HG03460 (cell line): ENCODE measurements at regions not wholly inside any gene's neighbourhood (a gene's known extent, or its start where the extent isn't known, plus 50 kb on each side); places are given as distances from the start of the nearest gene placed in this dataset.

Experiments
- ATAC-seq: cut with Tn5 transposase; IDR thresholded peaks from one replicate; pipeline ENCODE4 v1.9.1; 2021; ENCODE audit not compliant: unreplicated experiment

DNA sequence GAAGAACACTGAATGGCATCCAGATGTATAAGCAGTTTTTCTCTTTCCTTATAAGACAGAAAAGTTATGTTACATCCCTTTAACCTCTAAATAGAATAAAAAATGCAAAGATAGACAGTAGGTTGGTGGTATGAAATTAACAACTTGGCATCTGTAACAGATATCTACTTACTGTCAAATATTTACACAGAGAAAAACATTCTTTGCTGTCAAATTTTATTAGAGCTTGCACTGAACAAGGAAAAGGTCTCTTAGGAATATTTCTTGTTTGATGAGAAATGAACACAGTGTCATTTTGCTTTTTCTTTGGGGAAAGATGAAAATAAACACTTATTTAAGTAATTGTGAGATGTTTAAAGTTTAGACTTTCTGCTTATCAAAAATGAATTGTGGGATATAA, 65.6 kb upstream of the PCDH15 start:
- ATAC-seq: no peak

DNA sequence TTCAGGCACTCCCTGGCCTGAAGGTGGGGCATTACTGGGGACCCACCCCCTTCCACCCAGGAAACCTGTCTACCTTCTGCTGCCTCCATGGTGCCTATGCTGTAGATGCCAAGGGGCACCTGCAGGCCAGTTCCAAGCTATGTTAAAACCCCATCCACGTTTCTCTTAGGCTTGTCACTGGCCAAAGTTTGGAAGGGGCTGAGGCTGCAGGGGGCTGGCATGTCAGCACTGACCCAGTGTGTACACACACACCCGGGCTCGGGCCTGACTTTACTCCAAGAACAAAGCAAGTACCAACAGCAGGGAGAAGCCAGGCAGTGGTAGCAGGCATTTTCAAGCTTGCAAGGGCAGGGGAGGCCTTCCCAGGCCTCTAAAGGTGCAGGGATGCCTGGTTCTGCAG, 53.8 kb upstream of the PCDH15 start:
- no peak for ATAC-seq

DNA sequence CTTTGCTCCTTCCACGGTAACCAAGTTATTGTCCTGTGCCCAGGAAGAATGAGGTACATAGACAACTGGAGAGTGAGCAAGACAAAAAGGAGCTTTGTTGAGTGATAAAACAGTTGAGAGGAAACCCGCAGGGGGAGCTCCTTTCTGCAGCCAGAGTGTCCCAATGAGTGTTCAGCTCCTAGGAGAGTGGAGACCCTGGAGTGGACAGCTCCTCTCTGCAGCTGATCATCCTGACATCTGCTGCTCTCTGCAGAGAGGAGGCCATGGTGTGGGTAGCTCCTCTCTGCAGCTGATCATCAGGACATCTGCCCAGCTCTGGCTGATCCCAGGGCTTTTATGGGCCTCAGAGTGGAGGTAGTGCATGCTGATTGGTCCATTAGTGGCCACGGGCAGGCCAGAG, 53.4 kb upstream of the PCDH15 start:
- ATAC-seq: no peak

DNA sequence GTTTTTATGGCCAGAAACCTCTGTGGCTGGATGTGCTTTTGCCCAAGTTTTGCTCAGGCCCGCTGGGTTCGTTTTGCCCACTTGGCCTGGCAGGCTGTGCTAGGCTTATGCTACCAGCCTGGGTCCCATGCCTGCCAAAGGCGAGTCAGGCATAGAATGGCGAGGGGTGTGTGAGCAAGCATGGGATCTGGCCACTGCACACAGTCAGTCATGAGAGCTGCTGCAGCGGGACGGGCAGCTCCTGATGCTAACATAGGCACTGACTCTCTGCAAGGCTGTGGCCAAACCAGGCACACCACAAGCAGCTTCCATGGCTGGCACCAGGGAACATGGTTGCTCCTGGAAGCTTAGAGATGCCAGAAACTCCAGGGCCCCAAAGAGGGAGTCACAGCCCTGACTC, 52.9 kb upstream of the PCDH15 start:
- no peak for ATAC-seq
